GM23248 (cell line): ENCODE measurements at regions not wholly inside any gene's neighbourhood (a gene's known extent, or its start where the extent isn't known, plus 50 kb on each side); places are given as distances from the start of the nearest gene placed in this dataset.

ENCODE experiments used
- DNase-seq: peaks from one replicate; pipeline ENCODE4 v3.0.0-alpha.2; 2015
- H2AFZ ChIP-seq: fragments of 200-600 bp; sonication (generic); 2 replicates; pipeline ENCODE4 v1.6.1; 2016; ENCODE audit warnings: antibody characterized with exemption
- H3F3A ChIP-seq: fragments of 200-600 bp; sonication (generic); 2 replicates; pipeline ENCODE4 v1.6.1; 2016; ENCODE audit warnings: mild to moderate bottlenecking, antibody characterized with exemption, mixed run types; ENCODE audit not compliant: insufficient read depth
- H3K27ac ChIP-seq: fragments of 200-600 bp; sonication (generic); 2 replicates; pipeline ENCODE4 v1.5.1; 2016; ENCODE audit warnings: mild to moderate bottlenecking
- H3K27me3 ChIP-seq: fragments of 200-600 bp; sonication (generic); replicated peaks from 2 replicates; pipeline ENCODE4 v1.6.1; 2016; ENCODE audit warnings: mild to moderate bottlenecking; ENCODE audit not compliant: insufficient read depth
- H3K36me3 ChIP-seq: fragments of 200-600 bp; sonication (generic); 2 replicates; pipeline ENCODE4 v1.6.1; 2016; ENCODE audit warnings: low read depth, mild to moderate bottlenecking
- H3K4me1 ChIP-seq: fragments of 200-600 bp; sonication (generic); 2 replicates; pipeline ENCODE4 v1.6.1; 2016; ENCODE audit warnings: mild to moderate bottlenecking; ENCODE audit not compliant: insufficient read depth
- H3K4me2 ChIP-seq: fragments of 200-600 bp; sonication (generic); one replicate; pipeline ENCODE4 v1.6.1; 2016; ENCODE audit warnings: mild to moderate bottlenecking; ENCODE audit not compliant: unreplicated experiment
- H3K4me3 ChIP-seq: fragments of 200-600 bp; sonication (generic); 2 replicates; pipeline ENCODE4 v1.5.1; 2016; ENCODE audit warnings: mild to moderate bottlenecking
- H3K79me2 ChIP-seq: fragments of 200-600 bp; sonication (generic); 2 replicates; pipeline ENCODE4 v1.6.1; 2016; ENCODE audit warnings: mild to moderate bottlenecking; ENCODE audit not compliant: insufficient read depth
- H3K9ac ChIP-seq: fragments of 200-600 bp; sonication (generic); 2 replicates; pipeline ENCODE4 v1.6.1; 2016; ENCODE audit warnings: mild to moderate bottlenecking
- H3K9me2 ChIP-seq: fragments of 200-600 bp; sonication (generic); 2 replicates; pipeline ENCODE4 v1.6.1; 2016; ENCODE audit warnings: mixed run types, mild to moderate bottlenecking, moderate library complexity; ENCODE audit not compliant: insufficient read depth
- H3K9me3 ChIP-seq: fragments of 200-600 bp; sonication (generic); one replicate; pipeline ENCODE4 v1.6.1; 2017; ENCODE audit warnings: low read depth
- H4K20me1 ChIP-seq: fragments of 200-600 bp; sonication (generic); 2 replicates; pipeline ENCODE4 v1.6.0; 2016; ENCODE audit not compliant: insufficient read depth
- EZH2 ChIP-seq: fragments of 200-600 bp; sonication (generic); IDR thresholded peaks from 2 replicates; pipeline ENCODE4 v1.6.1; 2018; ENCODE audit warnings: antibody characterized with exemption, mild to moderate bottlenecking; ENCODE audit not compliant: insufficient read depth, poor library complexity, severe bottlenecking
- EZH2phosphoT487 ChIP-seq: fragments of 200-600 bp; sonication (generic); IDR thresholded peaks from 2 replicates; pipeline ENCODE4 v1.6.1; 2018; ENCODE audit warnings: antibody characterized with exemption, moderate library complexity, mild to moderate bottlenecking, low read depth; ENCODE audit not compliant: insufficient read depth
- WGBS, 2 experiments: methylation state at CpG; one replicate each; pipeline ENCODE4 v1.1.6; 2015 to 2017; ENCODE audit warnings: low lambda C conversion rate in 2 of 2, low coverage in 1 of 2; ENCODE audit errors: missing lambda C conversion rate in 2 of 2; 5-methylcytosine and 5-hydroxymethylcytosine counted together
- in situ Hi-C: fragments of 300-500 bp; cut with MboI; formaldehyde crosslinking; loops from 2 replicates; pipeline ENCODE4 v1.15.0; 2020

- in situ Hi-C loops: loop anchor here (10.0 kb wide), 1 partner anchor 757 kb away; the partner anchor contains the start of gene BTG1
- H3K4me3 ChIP-seq: no peak overlapping the region
- H3K79me2 ChIP-seq: no peaks in the 10 kb centered on the region
- DNase-seq: no peak
- TF ChIP-seq EZH2: no peak
- no peak for TF ChIP-seq EZH2phosphoT487
- H3K9me3 ChIP-seq: no peaks in the 10 kb centered on the region
- H3K27ac ChIP-seq: no peak overlapping the region
- H4K20me1 ChIP-seq: no peaks in the 10 kb centered on the region
- 61 to 74% methylated on average over 2 of the region's 2 CpGs for WGBS, 2 experiments
- H3K4me2 ChIP-seq: no peak overlapping the region
- H3K27me3 ChIP-seq: 0 out of 2 replicates have a peak, but pooled peaks cover 3% of the 10 kb centered on the region
- H3K4me1 ChIP-seq: no peaks in the 10 kb centered on the region
- no peaks in the 10 kb centered on the region for H3K36me3 ChIP-seq
- no peak overlapping the region for H3K9ac ChIP-seq
- H2AFZ ChIP-seq: no peak overlapping the region
- H3K9me2 ChIP-seq: no peaks in the 10 kb centered on the region
- H3F3A ChIP-seq: no peaks in the 10 kb centered on the region
Observed at GRCh38 chr12:91387461-91388134, 205.0 kb upstream of the DCN start.

- Histone ChIP-seq H3K27ac (no peak overlapping the region), H3K79me2 (no peaks in the 10 kb centered on the region), H3K4me3 (no peak overlapping the region), H3K4me2 (no peak overlapping the region), H2AFZ (no peak overlapping the region), H3K36me3 (no peaks in the 10 kb centered on the region), H3K27me3 (0 out of 2 replicates have a peak, but pooled peaks cover 3% of the 10 kb centered on the region), H4K20me1 (no peaks in the 10 kb centered on the region), H3K9me3 (no peaks in the 10 kb centered on the region), H3F3A (0 out of 2 replicates have a peak, but pooled peaks cover 15% of the 10 kb centered on the region), H3K4me1 (peaks cover 11% of the 10 kb centered on the region), H3K9ac (no peak overlapping the region), H3K9me2 (no peaks in the 10 kb centered on the region)
- in situ Hi-C loops: loop anchor here (10.0 kb wide), 1 partner anchor 760 kb away; the partner anchor contains the start of gene BTG1
- DNase-seq: no peak
- no peak for TF ChIP-seq EZH2
- no peak for TF ChIP-seq EZH2phosphoT487
- 86 to 87% methylated on average over 2 of the region's 2 CpGs for WGBS, 2 experiments
Observed at GRCh38 chr12:91384806-91385205, 202.2 kb upstream of the DCN start.

GRCh38 chr12:91384366-91384765 lies 201.7 kb upstream of the DCN start:
- H3K9ac ChIP-seq: no peak overlapping the region
- 0 out of 2 replicates have a peak, but pooled peaks cover 15% of the 10 kb centered on the region for H3F3A ChIP-seq
- H3K4me3 ChIP-seq: no peak overlapping the region
- peaks cover 13% of the 10 kb centered on the region for H3K4me1 ChIP-seq
- H3K79me2 ChIP-seq: no peaks in the 10 kb centered on the region
- no peak for TF ChIP-seq EZH2
- no peak for TF ChIP-seq EZH2phosphoT487
- DNase-seq: no peak
- no peaks in the 10 kb centered on the region for H3K9me3 ChIP-seq
- no peaks in the 10 kb centered on the region for H3K36me3 ChIP-seq
- in situ Hi-C loops: loop anchor here (10.0 kb wide), 1 partner anchor 760 kb away; the partner anchor contains the start of gene BTG1
- no peaks in the 10 kb centered on the region for H3K9me2 ChIP-seq
- no peak overlapping the region for H3K4me2 ChIP-seq
- H4K20me1 ChIP-seq: no peaks in the 10 kb centered on the region
- WGBS, 2 experiments: 80 to 81% methylated on average over 1 of the region's 1 CpG
- no peak overlapping the region for H3K27ac ChIP-seq
- H3K27me3 ChIP-seq: 0 out of 2 replicates have a peak, but pooled peaks cover 3% of the 10 kb centered on the region
- no peak overlapping the region for H2AFZ ChIP-seq

DNA sequence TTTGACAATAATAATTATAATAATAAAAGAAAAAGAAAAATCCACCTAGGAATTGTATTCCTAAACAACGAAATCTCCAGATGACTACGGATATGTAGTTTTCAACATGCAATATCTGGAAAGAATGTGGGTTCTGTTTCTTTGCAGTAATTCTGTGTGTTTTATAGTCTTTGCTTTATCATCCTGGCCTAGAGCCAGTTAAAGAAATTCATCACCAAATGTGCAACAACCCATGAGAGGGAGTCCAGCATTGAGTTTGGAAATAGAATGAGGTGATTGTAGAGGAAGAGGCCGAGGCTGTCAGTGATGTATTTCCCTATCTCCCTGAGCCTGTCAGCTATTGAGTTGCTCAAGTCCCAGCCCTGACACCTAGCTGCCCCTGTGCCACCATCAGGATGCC lies 200.5 kb upstream of the DCN start:
- in situ Hi-C loops: loop anchor here (10.0 kb wide), 1 partner anchor 762 kb away; the partner anchor contains the start of gene BTG1
- H3K4me1 ChIP-seq: peaks cover 21% of the 10 kb centered on the region

More for the DNA sequence above, 200.5 kb upstream of the DCN start:
- Histone ChIP-seq H3K27me3 (0 out of 2 replicates have a peak, but pooled peaks cover 3% of the 10 kb centered on the region), H3K9me3 (no peaks in the 10 kb centered on the region), H3K9me2 (no peaks in the 10 kb centered on the region), H3K79me2 (no peaks in the 10 kb centered on the region), H3F3A (0 out of 2 replicates have a peak, but pooled peaks cover 15% of the 10 kb centered on the region), H3K9ac (no peak overlapping the region), H4K20me1 (no peaks in the 10 kb centered on the region), H3K27ac (no peak overlapping the region), H3K4me2 (no peak overlapping the region), H2AFZ (no peak overlapping the region), H3K4me3 (no peak overlapping the region), H3K36me3 (no peaks in the 10 kb centered on the region)
- WGBS, 2 experiments: 81% methylated on average over 3 of the region's 3 CpGs
- TF ChIP-seq EZH2: no peak
- TF ChIP-seq EZH2phosphoT487: no peak
- DNase-seq: peak; percentile 15
